CD4-positive, alpha-beta T cell treated with Interferon gamma for 1 hour (primary cell): ENCODE measurements at regions not wholly inside any gene's neighbourhood (a gene's known extent, or its start where the extent isn't known, plus 50 kb on each side); places are given as distances from the start of the nearest gene placed in this dataset.

Experiments used
- DNase-seq: peaks from one replicate; pipeline ENCODE4 v3.0.0-alpha.2; 2020

- DNase-seq: no peak
Measured at GRCh38 chr15:56868170-56868569, 50.3 kb upstream of the TCF12 start.

- no peak for DNase-seq
Measured at GRCh38 chr15:56866803-56867202, 51.6 kb upstream of the TCF12 start.

DNA sequence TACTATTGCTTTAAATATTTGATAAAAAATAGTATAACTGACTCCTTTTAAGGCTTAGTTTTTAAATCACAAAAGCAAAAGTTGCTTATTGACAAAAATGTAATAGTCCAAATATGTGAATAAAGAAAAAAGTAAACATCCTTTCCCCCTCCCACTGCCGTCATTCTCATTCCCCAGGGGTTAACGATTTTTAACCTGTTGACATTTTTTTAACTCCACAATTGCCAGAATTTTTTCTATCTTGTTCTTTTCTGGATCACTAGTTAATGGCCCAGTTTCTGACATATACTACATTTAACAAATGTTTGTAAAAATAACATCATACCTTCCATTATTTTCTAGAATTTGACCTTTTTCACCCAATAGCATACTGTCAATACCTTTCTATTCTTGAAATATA is 60.6 kb upstream of the TCF12 start:
- no peak for DNase-seq

DNA sequence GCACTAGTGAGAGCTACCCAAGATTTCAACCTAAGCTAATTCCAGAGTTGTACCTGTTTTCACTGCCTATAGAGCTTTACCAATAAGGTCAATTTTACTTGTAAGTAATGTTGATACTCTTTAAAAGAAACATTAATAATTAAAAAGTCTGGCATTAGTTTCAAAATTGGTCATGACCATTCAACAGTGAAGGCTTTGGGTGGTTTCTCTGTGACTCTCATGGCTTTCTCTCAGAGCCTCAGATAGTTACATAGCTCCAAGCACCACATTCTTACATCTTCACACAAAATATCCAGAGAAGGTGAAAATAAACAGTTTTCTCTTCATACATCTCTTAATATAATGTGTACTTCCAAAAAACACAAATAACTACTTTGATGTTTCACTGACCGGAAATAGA is 61.5 kb upstream of the TCF12 start:
- no peak for DNase-seq

DNA sequence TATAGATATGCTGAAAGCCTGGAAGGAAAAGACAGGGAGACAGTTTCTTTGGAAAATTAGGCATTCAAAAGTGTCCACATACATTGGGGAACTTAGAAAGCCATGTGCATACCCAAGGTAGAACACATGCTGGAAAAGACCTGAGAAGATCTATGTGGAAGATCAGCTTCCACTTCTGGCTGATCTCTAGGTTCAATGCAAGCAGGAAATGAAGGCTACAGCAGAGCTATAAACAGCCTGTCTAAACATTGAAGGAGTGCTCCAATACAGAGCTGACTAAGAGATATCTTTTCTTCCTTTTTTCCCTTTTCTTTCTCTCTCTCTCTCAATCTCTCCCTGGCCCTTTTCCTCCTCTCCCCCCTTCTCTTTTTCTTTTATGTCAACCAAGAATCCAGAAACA is 73.6 kb upstream of the TCF12 start:
- no peak for DNase-seq

DNA sequence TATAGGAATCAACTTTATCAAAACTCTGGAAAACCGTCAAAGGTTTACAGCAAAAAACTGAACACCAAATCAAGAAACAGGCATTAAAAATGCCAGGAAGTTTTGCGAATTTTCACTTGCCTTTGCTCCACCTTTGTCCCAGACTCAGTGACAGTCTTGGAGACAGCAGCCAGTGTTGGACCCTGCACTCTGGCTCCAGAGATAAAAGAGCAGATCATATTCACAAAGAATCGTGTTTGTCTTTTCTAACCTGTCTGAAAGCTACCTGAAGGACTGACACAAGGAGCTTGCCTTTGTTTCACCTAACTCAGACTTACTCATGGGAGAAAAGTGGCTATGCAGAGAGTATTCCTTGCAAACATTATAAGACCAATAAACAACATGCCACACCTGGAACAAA is 74.0 kb upstream of the TCF12 start:
- no peak for DNase-seq

DNA sequence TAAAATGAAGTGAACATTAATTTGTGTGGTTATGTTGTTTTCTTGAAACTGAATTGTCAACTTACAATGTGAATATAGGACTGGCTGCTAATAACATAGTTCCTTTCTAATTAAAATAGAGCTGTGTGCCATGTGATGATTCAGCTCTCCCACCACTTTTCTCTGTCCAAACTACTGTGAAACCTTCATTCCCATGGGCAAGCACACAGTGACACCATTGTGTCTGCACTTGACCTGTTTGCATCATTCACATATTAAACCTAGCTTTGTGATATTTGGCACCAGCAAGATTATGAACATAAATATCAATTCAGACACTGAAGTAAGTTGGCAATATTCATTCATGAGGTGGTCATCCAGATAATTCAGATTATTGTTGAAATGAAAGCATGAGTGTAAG is 78.8 kb upstream of the TCF12 start:
- no peak for DNase-seq

GRCh38 chr15:56839099-56839498 is 79.3 kb upstream of the TCF12 start:
- no peak for DNase-seq

- no peak for DNase-seq
Measured at GRCh38 chr15:56838085-56838484, 80.4 kb upstream of the TCF12 start.

DNA sequence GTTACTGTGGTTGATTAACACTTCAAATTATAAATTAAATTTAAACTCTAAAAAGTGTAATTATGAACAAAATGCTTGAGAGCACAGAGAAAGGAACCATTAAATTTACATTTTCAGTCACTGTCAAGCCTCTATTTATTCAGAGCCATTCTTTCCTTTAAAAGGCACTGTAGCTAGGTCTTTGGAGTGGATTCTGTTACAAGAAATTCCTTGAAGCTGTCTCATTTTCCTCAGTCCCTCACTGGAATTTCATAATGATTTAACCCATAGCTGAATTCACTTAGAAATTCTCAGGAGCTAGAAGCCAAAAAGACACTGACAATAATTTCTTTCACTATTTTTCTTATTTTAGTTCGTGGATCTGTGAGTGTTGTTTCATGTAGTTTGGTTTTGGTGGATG is 81.2 kb upstream of the TCF12 start:
- no peak for DNase-seq

DNA sequence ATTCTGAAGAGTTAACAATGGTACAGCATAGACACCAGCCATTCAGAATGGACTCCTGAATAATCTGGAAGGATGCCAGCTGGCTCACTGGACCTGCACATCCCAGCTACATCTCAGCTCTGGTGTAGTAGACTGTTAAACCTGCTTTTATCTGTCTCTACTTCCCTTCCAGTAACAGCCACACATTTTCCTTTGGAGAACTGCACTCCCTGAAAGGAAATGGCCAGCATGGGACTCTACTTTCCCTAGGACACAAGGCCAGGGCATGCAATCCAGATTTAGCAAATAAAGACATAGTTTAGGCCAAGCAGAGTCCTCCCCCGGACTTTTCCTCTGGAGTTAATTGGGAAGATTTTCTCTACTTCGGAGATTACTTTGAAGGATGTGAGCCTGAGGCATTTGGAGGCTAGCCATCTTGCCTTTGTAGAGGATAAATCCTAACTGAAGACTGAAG is 82.7 kb upstream of the TCF12 start:
- no peak for DNase-seq

DNA sequence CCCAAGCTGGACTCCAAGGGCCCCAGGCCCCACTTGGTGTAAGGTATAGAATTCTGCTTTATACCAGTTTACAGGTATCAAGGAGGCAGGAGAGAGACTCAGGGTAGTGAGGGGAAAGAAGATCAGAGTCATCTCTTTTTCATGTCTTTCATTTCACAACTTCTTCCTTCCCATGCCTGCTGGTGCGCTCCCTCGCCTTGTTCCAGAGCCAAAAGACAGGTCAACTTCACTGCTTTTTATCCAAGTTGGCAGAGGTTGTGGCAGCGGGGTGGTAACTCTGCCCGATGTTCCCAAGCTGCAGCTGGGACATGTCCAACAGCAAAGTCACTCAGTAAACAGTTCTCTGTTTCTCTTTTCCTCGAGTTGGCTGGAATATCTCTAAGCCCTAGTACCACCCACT is 86.3 kb upstream of the TCF12 start:
- no peak for DNase-seq

DNA sequence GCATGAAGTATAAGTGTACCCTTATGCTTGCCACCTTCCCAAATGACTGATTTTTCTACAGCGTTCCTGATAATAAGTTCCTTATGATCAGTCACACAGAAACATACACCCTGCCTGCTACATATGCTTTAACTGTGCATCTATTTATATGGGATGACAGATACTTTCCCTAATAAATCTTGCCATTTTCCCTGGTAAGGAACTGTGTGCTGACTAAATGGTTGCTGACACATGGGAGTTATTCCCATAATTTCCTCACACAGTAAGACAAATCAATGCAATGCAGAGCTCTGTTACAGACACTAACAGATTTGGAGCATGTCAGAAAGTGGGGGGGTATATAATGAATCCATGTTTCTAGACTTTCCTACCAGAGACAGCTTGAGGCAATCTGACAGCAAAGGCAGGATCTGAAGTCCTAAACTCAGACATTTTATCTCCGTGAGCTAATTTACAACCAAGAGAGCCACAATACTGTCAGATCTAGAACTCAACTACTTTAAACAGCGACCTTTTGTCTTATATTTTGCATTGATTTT is 86.9 kb upstream of the TCF12 start:
- DNase-seq: no peak

DNA sequence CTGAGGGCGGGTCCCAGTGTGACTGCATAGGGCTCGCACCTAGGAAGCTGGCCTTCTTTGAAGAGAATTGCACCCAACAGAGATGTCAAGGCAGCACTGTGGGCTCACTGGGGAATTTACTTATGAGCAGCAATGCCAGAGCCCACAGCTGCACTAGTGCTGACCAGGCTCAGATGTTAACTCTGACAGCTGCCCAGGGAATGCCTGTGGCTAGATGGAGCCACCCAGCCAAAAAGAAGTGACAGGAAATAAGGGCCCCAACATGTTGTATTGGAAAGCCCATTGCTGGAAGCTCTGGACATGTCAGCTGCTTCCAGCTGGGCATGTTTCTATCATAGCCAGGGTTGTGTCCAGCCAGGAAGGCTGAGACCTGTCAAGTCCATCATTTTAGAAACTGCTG is 90.9 kb upstream of the ZNF280D start:
- no peak for DNase-seq

- peak; percentile 33 for DNase-seq
Measured at GRCh38 chr15:56821721-56822425, 88.6 kb upstream of the ZNF280D start.

DNA sequence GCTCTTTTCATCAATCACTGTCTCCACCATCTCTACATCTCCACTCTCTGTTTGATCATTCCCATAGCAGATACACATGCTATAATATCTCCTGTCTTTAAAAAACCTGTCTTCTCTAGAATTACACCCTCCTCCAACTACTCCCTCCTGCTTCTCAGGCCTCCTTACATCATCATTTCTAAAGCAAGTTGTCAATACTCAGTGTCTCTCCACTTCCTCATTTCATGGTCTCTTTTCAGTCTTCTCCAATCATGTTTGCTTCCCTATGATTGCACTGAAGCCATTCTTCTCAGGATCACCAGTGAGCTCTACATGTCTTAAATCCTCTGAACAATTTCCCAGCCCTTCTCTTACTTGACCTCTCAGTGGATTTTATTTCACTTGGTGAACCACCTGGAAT is 87.0 kb upstream of the ZNF280D start:
- DNase-seq: no peak

DNA sequence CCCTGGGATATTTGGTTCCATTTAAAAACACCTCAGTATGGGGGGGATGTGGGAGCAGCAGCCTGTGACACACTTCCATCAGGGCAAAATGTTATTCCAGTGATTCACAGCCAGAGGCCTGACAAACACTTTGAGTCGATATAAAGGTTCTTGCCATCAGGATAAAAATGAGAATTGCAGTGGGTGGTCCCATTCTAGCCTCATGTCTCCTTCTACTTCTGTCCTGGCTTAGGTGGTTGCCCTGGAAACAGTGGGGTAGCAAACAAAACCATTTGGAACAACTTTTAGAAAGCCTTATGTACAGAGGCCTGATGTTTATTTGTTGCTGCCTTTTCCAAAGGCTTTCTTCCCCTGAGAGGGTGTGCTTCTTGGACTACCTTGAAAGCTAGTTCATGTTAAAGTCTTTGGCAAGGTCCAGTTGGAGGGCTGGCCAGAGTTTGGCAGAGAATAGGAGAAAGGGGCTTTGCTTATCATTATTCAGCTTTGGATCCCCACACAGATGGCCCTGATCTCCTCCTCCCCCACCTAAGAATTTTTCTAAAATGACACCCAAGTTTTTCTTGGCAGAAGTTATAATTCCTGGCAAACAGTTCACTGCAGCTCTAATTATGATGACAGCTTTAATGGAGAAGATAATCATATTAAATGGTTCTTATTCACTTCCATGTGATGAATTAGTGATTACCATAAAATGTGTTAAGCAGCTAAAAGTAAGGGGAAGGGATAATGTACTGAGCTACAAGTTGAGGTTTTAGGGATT is 84.2 kb upstream of the ZNF280D start:
- no peak for DNase-seq

GRCh38 chr15:56816781-56817180 is 83.5 kb upstream of the ZNF280D start:
- no peak for DNase-seq

DNA sequence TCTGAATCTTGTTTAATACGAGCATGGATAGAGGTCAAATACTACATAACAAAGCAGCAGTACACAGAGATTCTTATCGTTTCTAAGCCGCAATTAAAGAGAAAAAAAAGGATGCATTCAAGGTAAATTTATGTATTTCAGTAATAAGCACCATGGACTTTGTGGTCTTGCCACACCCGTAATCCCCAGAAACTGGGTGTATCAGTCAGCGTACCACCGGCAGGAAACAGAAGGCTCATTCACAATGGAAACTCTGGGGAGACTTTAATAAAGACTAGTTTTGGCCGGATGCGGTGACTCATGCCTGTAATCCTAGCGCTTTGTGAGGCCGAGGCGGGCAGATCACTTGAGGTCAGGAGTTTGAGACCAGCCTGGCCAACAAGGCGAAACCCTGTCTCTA is 81.9 kb upstream of the ZNF280D start:
- DNase-seq: no peak

- no peak for DNase-seq
Measured at GRCh38 chr15:56814429-56814828, 81.1 kb upstream of the ZNF280D start.

DNA sequence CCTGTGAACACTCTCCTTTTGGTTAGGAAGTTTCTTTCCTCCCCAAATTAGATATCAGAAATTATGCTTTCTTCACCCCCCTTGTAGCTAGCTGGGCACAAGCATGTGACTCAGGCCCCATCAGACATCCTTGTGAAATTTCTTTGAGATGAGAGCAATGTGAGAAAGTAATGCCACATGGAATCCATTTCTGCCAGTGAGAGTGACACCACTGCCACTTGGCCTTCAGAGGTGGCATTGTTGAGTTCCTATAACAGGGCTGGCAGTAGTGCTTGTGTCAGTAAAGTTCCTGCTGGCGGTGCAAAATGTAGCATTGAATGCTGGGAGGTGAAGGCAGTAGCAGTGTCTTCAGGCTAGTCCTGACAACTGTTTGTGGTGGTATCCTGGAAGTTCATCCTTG is 80.7 kb upstream of the ZNF280D start:
- DNase-seq: no peak

DNA sequence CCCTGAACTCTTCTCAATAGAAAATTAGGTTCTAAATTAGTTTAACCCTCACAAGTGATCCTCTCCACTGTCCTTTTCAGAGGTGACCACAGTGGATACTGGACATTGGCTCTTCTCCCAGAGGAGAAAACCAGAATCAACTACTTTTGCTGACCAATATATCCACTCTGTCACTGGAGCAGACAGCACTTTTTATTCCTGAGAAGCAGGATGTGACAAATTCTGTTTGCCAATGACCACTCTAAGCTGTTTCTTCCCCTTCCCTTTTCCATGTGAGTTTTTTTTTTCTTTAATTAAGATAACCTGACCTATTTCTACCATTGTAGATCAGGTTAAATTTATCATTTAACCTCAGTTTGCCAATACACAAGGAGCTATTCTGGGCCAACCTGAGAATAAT is 79.7 kb upstream of the ZNF280D start:
- DNase-seq: no peak

DNA sequence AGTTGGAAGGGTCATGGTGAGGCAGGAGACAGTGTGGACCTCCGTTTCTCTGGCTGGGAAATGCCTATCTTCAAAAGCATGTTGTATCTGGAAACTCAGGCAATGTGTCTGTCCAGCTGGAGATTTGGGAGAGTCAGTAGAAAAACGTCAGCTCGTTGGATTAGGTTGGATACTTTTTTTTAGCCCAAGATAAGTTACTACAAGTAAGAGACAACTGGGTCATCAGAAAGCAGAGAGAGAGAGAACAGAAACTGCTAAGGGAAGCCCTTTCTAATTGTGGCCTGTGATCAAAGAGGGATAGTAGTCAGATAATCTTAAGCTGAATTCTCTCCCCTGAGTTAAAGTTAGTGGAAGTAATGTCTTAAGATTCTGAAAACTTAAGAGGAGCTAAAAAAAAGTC is 78.9 kb upstream of the ZNF280D start:
- DNase-seq: no peak

GRCh38 chr15:56811586-56811985 is 78.3 kb upstream of the ZNF280D start:
- DNase-seq: no peak

DNA sequence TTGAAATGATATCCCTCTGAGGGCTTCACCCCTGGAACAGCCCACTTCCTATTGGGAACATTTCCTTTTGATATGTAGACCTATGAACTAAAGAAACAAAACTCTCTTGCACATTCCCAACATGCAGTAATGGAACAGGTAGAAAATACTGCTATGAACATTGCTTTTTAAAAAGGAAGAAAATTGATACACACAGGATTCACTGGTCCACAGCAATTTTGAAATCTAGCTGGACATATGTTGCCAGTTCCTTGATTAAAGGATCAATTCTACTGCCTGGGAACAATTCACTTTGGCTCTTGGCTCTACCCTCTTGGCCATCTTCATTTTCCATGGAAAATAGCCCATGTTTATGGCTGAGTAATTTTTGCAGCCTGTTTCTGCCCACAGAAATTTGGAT is 74.9 kb upstream of the ZNF280D start:
- DNase-seq: no peak
